IMR-90 (cell line): ENCODE measurements at regions not wholly inside any gene's neighbourhood (a gene's known extent, or its start where the extent isn't known, plus 50 kb on each side); places are given as distances from the start of the nearest gene placed in this dataset.

Experiments
- ATAC-seq: fragments of 200-7000 bp; cut with Tn5 transposase; 2 replicates; pipeline ENCODE4 v1.9.1; 2020; ENCODE audit warnings: low read depth, mild to moderate bottlenecking, moderate library complexity
- BruUV-seq: library from RNA; stranded (reverse); fragments of 400-500 nt; replicated peaks from 2 replicates; lab custom pipeline; 2021; lab: Mats Ljungman, UMichigan
- CTCF ChIA-PET: fragments of 300-600 bp; formaldehyde crosslinking; extraction: SDS; loops from one replicate; lab custom pipeline; 2021; ENCODE audit warnings: antibody characterized with exemption; lab: Yijun Ruan, JAX
- POLR2A ChIA-PET: fragments of 300-600 bp; sonication (Branson Sonifier 250); formaldehyde crosslinking; loops from one replicate; lab custom pipeline; 2022; ENCODE audit warnings: antibody characterized with exemption; ENCODE audit not compliant: unreplicated experiment; lab: Charles Lee
- DNase-seq: peaks from one replicate; pipeline ENCODE4 v3.0.0; 2013
- H2AFZ ChIP-seq: replicated peaks from 2 replicates; pipeline ENCODE3; 2013; ENCODE audit warnings: low read length, mild to moderate bottlenecking; ENCODE audit not compliant: poor library complexity
- H2AK5ac ChIP-seq: 2 replicates; pipeline ENCODE4 v1.6.1; 2013; ENCODE audit warnings: low read depth, low read length, inconsistent platforms
- H2AK9ac ChIP-seq: replicated peaks from 2 replicates; pipeline ENCODE3; 2013; ENCODE audit warnings: mild to moderate bottlenecking, low read depth, low read length, moderate library complexity; ENCODE audit not compliant: poor library complexity
- H2BK120ac ChIP-seq: 2 replicates; pipeline ENCODE4 v1.6.1; 2013; ENCODE audit warnings: low read depth, low read length, inconsistent platforms
- H2BK15ac ChIP-seq: 3 replicates; pipeline ENCODE4 v1.6.1; 2013; ENCODE audit warnings: low read depth, low read length, inconsistent platforms
- H2BK20ac ChIP-seq: 2 replicates; pipeline ENCODE4 v1.6.1; 2013; ENCODE audit warnings: low read depth, mild to moderate bottlenecking, inconsistent platforms, low read length, moderate library complexity
- H2BK5ac ChIP-seq: 2 replicates; pipeline ENCODE4 v1.6.1; 2013; ENCODE audit warnings: mild to moderate bottlenecking, low read depth, low read length, inconsistent platforms; ENCODE audit not compliant: poor library complexity, severe bottlenecking
- H3K14ac ChIP-seq: replicated peaks from 2 replicates; pipeline ENCODE4 v1.6.1; 2013; ENCODE audit warnings: low read depth, low read length, inconsistent platforms
- H3K18ac ChIP-seq: 2 replicates; pipeline ENCODE4 v1.6.1; 2013; ENCODE audit warnings: low read depth, low read length, control low read depth
- H3K23ac ChIP-seq: 2 replicates; pipeline ENCODE4 v1.6.1; 2013; ENCODE audit warnings: low read depth, low read length, inconsistent platforms
- H3K27ac ChIP-seq: 2 replicates; pipeline ENCODE4 v1.5.1; 2013; ENCODE audit warnings: mild to moderate bottlenecking, control low read depth, low read length; ENCODE audit not compliant: insufficient read depth
- H3K27me3 ChIP-seq: 2 replicates; pipeline ENCODE4 v1.6.1; 2013; ENCODE audit warnings: low read length; ENCODE audit not compliant: control insufficient read depth, insufficient read depth
- H3K36me3 ChIP-seq: 2 replicates; pipeline ENCODE4 v1.6.1; 2013; ENCODE audit warnings: low read length, mixed read lengths; ENCODE audit not compliant: control insufficient read depth, insufficient read depth
- H3K4ac ChIP-seq: 2 replicates; pipeline ENCODE4 v1.6.1; 2013; ENCODE audit warnings: low read depth, low read length, inconsistent platforms
- H3K4me1 ChIP-seq: 2 replicates; pipeline ENCODE4 v1.6.1; 2013; ENCODE audit warnings: low read length, mixed read lengths; ENCODE audit not compliant: control insufficient read depth, insufficient read depth
- H3K4me2 ChIP-seq: 2 replicates; pipeline ENCODE4 v1.6.1; 2013; ENCODE audit warnings: low read depth, mild to moderate bottlenecking, control low read depth, low read length, moderate library complexity
- H3K4me3 ChIP-seq: 2 replicates; pipeline ENCODE4 v1.5.1; 2013; ENCODE audit warnings: low read depth, mild to moderate bottlenecking, control low read depth, low read length, moderate library complexity; ENCODE audit not compliant: insufficient read depth
- H3K56ac ChIP-seq: 2 replicates; pipeline ENCODE4 v1.6.1; 2013; ENCODE audit warnings: low read length, inconsistent platforms; ENCODE audit not compliant: insufficient read depth; ENCODE audit errors: extremely low read depth
- H3K79me1 ChIP-seq, 2 experiments: 2 replicates each; pipeline ENCODE4 v1.6.1; 2013; ENCODE audit warnings: low read length in 2 of 2, inconsistent platforms in 1 of 2, low read depth in 1 of 2
- H3K9ac ChIP-seq: 2 replicates; pipeline ENCODE4 v1.6.1; 2013; ENCODE audit warnings: low read depth, low read length, control low read depth
- H3K9me1 ChIP-seq: 2 replicates; pipeline ENCODE4 v1.6.1; 2013; ENCODE audit warnings: low read length, inconsistent platforms; ENCODE audit not compliant: insufficient read depth
- H3K9me3 ChIP-seq: 2 replicates; pipeline ENCODE4 v1.6.1; 2013; ENCODE audit warnings: low read length; ENCODE audit not compliant: control insufficient read depth, insufficient read depth
- H4K20me1 ChIP-seq: 2 replicates; pipeline ENCODE4 v1.6.1; 2013; ENCODE audit warnings: low read length, inconsistent platforms; ENCODE audit not compliant: insufficient read depth
- H4K5ac ChIP-seq: 2 replicates; pipeline ENCODE4 v1.6.1; 2013; ENCODE audit warnings: mild to moderate bottlenecking, low read depth, low read length, control low read depth
- H4K8ac ChIP-seq, 2 experiments: 2 replicates each; pipeline ENCODE4 v1.6.1; 2013; ENCODE audit warnings: low read depth in 2 of 2, low read length in 2 of 2, control low read depth in 1 of 2, inconsistent platforms in 1 of 2
- H4K91ac ChIP-seq: 2 replicates; pipeline ENCODE4 v1.6.1; 2013; ENCODE audit warnings: low read depth, low read length, inconsistent platforms; ENCODE audit not compliant: insufficient read depth
- CEBPB ChIP-seq: IDR thresholded peaks from 2 replicates; pipeline ENCODE4 v1.6.1; 2012; ENCODE audit warnings: low read depth, low read length, improper control_type of control experiment
- ELK1 ChIP-seq: fragments of 150-350 bp; IDR thresholded peaks from 2 replicates; pipeline ENCODE4 v1.6.1; 2016; ENCODE audit warnings: low read depth, mild to moderate bottlenecking, low read length, moderate library complexity, borderline replicate concordance
- POLR2A ChIP-seq: IDR thresholded peaks from 2 replicates; pipeline ENCODE4 v1.6.1; 2012; ENCODE audit warnings: mild to moderate bottlenecking, low read depth, low read length
- WGBS, 2 experiments: methylation state at CpG; one replicate each; pipeline versions ENCODE4 v1.1.5 to v1.1.7; 2013; ENCODE audit warnings: missing lambda C conversion rate in 2 of 2; ENCODE audit not compliant: insufficient read length in 1 of 2; ENCODE audit errors: extremely low coverage in 2 of 2; 5-methylcytosine and 5-hydroxymethylcytosine counted together
- dilution Hi-C: fragments of 300-500 bp; cut with HindIII; formaldehyde crosslinking; loops from one replicate; pipeline ENCODE4 v1.14.3; 2018; ENCODE audit warnings: low sequenced_read_pairs; ENCODE audit not compliant: unreplicated experiment
- in situ Hi-C: fragments of 300-500 bp; cut with MboI; formaldehyde crosslinking; loops from 3 replicates; pipeline ENCODE4 v1.14.3; 2019; ENCODE audit warnings: low sequenced_read_pairs, inconsistent platforms, mixed read lengths
- intact Hi-C: fragments of 100-400 bp; cut with micrococcal nuclease; formaldehyde crosslinking; loops from 2 replicates; pipeline ENCODE4 v1.10.0; 2022

- Histone ChIP-seq H2BK15ac (peak overlapping the region; percentile 44; the same call in 1 of the 3 replicates), H3K56ac (no peak overlapping the region), H2AK5ac (no peak overlapping the region; the same call in 1 of the 2 replicates), H2AK9ac (no peak overlapping the region), H3K79me1 (no peaks in the 10 kb centered on the region), H3K27ac (no peak overlapping the region), H2BK120ac (peak overlapping the region; percentile 50), H3K27me3 (no peaks in the 10 kb centered on the region), H3K18ac (peak overlapping the region; percentile 53), H3K4me1 (peaks cover 15% of the 10 kb centered on the region), H3K9me3 (no peaks in the 10 kb centered on the region), H4K8ac (peak overlapping the region; percentile 63 to 65), H4K5ac (peak overlapping the region; percentile 24; the same call in 1 of the 2 replicates), H4K91ac (peak overlapping the region; percentile 59), H2BK20ac (peak overlapping the region; percentile 40), H2AFZ (peak overlapping the region; percentile 81), H3K14ac (peak overlapping the region; percentile 19), H3K9ac (no peak overlapping the region), H3K4ac (peak overlapping the region; percentile 22), H3K4me3 (no peak overlapping the region), H3K9me1 (peaks cover 12% of the 10 kb centered on the region), H4K20me1 (no peaks in the 10 kb centered on the region), H3K23ac (peak overlapping the region; percentile 3; the same call in 1 of the 2 replicates), H2BK5ac (peak overlapping the region; percentile 19), H3K4me2 (no peak overlapping the region), H3K36me3 (no peaks in the 10 kb centered on the region)
- ChIA-PET CTCF (interaction anchor here (0.6 to 1.0 kb wide), 2 partner anchors 31 to 141 kb away, joined by 3 read pairs; no protein-coding TSS in a partner anchor), POLR2A (no interaction called here)
- no TSS peak for BruUV-seq
- no peak for DNase-seq
- no peak for TF ChIP-seq POLR2A
- no peak for TF ChIP-seq ELK1
- TF ChIP-seq CEBPB: no peak
- 20% methylated on average over 2 of the region's 9 CpGs; no CpG with 5 or more reads in 1 of the 2 experiments for WGBS, 2 experiments
- no peak; the same call in none of the 2 replicates for ATAC-seq
- intact Hi-C loops: no loop called here
- dilution Hi-C loops: no loop called here
- in situ Hi-C loops: loop anchor here (25.0 kb wide), 1 partner anchor 505 kb away; the partner anchor contains the start of gene ELAC2
Observed at GRCh38 chr17:12507026-12507595, 158.6 kb upstream of the MYOCD start.
